PC-9 (cell line): ENCODE measurements at regions not wholly inside any gene's neighbourhood (a gene's known extent, or its start where the extent isn't known, plus 50 kb on each side); places are given as distances from the start of the nearest gene placed in this dataset.

ENCODE experiments used
- CTCF ChIP-seq: fragments of 200-600 bp; sonication (generic); conservative IDR thresholded peaks from 2 replicates; pipeline ENCODE4 v1.6.1; 2017; ENCODE audit warnings: mixed run types, antibody characterized with exemption, mild to moderate bottlenecking, moderate library complexity
- EZH2 ChIP-seq: fragments of 200-600 bp; sonication (generic); IDR thresholded peaks from 2 replicates; pipeline ENCODE4 v1.8.0; 2017; ENCODE audit warnings: antibody characterized with exemption, low read depth

DNA sequence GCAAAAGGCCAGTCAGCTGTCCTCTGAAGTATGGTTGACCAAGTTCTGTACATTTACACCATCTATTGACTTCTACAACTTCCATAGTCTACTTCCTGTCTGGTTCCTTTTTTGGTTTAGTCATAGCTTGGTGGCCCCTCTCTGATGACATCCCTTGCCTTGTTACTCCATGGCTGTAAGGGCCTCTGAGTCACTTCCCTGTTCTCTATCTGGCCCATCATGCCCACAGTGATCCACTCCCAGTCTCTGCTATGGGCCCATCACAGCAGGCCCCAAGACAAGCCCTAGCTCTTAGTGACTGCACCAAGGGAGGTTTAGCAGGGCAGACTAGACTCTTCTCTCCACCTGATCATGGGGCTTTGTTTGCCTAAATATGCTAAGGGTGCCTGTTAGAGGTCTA is 441.6 kb downstream of the HACE1 start:
- TF ChIP-seq CTCF (no peak), EZH2 (no peak)
